ENCODE measurements at regions not wholly inside any gene's neighbourhood (a gene's known extent, or its start where the extent isn't known, plus 50 kb on each side); places are given as distances from the start of the nearest gene placed in this dataset.
"Not testable (repeated sequence)": the region's sequence is repeated elsewhere in the genome, so short reads cannot be mapped to it uniquely, and the experiment has no call there.

- in situ Hi-C loops (cut with HindIII; ENCODE audit: low sequenced_read_pairs); DNase-seq (ENCODE audit: low spot score): not testable (repeated sequence)
Measured at GRCh38 chrX:130549382-130549781, 147.6 kb downstream of the RBMX2 start.

- no peak for DNase-seq (ENCODE audit: low spot score)
- in situ Hi-C loops (cut with HindIII; ENCODE audit: low sequenced_read_pairs), result no loop called here
Measured at GRCh38 chrX:130550351-130550750, 148.6 kb downstream of the RBMX2 start.

- DNase-seq (ENCODE audit: low spot score), result no peak
- in situ Hi-C loops (cut with HindIII; ENCODE audit: low sequenced_read_pairs), result no loop called here
Measured at GRCh38 chrX:130552444-130553073, 150.8 kb downstream of the RBMX2 start.

GRCh38 chrX:130555341-130555740 lies 153.6 kb downstream of the RBMX2 start:
- in situ Hi-C loops (cut with HindIII; ENCODE audit: low sequenced_read_pairs), result no loop called here
- no peak for DNase-seq (ENCODE audit: low spot score)

GRCh38 chrX:130555757-130556156 lies 154.0 kb downstream of the RBMX2 start:
- DNase-seq (ENCODE audit: low spot score), result no peak
- in situ Hi-C loops (cut with HindIII; ENCODE audit: low sequenced_read_pairs), result no loop called here

GRCh38 chrX:130556951-130557350 lies 155.2 kb downstream of the RBMX2 start:
- in situ Hi-C loops (cut with HindIII; ENCODE audit: low sequenced_read_pairs), result no loop called here
- no peak for DNase-seq (ENCODE audit: low spot score)

- in situ Hi-C loops (cut with HindIII; ENCODE audit: low sequenced_read_pairs), result no loop called here
- DNase-seq (ENCODE audit: low spot score), result no peak
Measured at GRCh38 chrX:130560544-130560943, 158.8 kb downstream of the RBMX2 start.

- no peak for DNase-seq (ENCODE audit: low spot score)
- in situ Hi-C loops (cut with HindIII; ENCODE audit: low sequenced_read_pairs), result no loop called here
Measured at GRCh38 chrX:130561930-130562329, 160.1 kb downstream of the RBMX2 start.

- DNase-seq (ENCODE audit: low spot score), result no peak
- in situ Hi-C loops (cut with HindIII; ENCODE audit: low sequenced_read_pairs), result no loop called here
Measured at GRCh38 chrX:130563476-130563875, 161.7 kb downstream of the RBMX2 start.

- in situ Hi-C loops (cut with HindIII; ENCODE audit: low sequenced_read_pairs), result no loop called here
Measured at GRCh38 chrX:130566028-130566683, 164.4 kb downstream of the RBMX2 start.

GRCh38 chrX:130573030-130573429 lies 171.2 kb downstream of the RBMX2 start:
- in situ Hi-C loops (cut with HindIII; ENCODE audit: low sequenced_read_pairs); DNase-seq (ENCODE audit: low spot score): not testable (repeated sequence)

More at GRCh38 chrX:130566028-130566683, 164.4 kb downstream of the RBMX2 start:
- DNase-seq (ENCODE audit: low spot score), result no peak

All from G401 (cell line).